Activated naive CD8-positive, alpha-beta T cell treated with anti-CD3 and anti-CD28 coated beads for 36 hours (primary cell): ENCODE measurements at regions not wholly inside any gene's neighbourhood (a gene's known extent, or its start where the extent isn't known, plus 50 kb on each side); places are given as distances from the start of the nearest gene placed in this dataset.
A peak's percentile ranks its signal among the peaks of the same experiment; 100 is the strongest.

ENCODE experiments used
- DNase-seq: peaks from one replicate; pipeline ENCODE4 v3.0.0; 2021
- H3K27ac Mint-ChIP-seq: one replicate; pipeline ENCODE4 v1.8.0; 2022; ENCODE audit warnings: mild to moderate bottlenecking, moderate library complexity, mixed read lengths
- H3K27me3 Mint-ChIP-seq: one replicate; pipeline ENCODE4 v1.8.0; 2022; ENCODE audit warnings: mild to moderate bottlenecking, mixed read lengths
- H3K36me3 Mint-ChIP-seq: one replicate; pipeline ENCODE4 v1.8.0; 2021; ENCODE audit warnings: mild to moderate bottlenecking, mixed read lengths
- H3K4me1 Mint-ChIP-seq: one replicate; pipeline ENCODE4 v1.8.0; 2021; ENCODE audit warnings: mixed read lengths
- H3K4me3 Mint-ChIP-seq: one replicate; pipeline ENCODE4 v1.8.0; 2022; ENCODE audit warnings: mild to moderate bottlenecking, moderate library complexity, mixed read lengths
- H3K9me3 Mint-ChIP-seq: one replicate; pipeline ENCODE4 v1.8.0; 2022; ENCODE audit warnings: mixed read lengths

GRCh38 chr3:57009802-57010201 is 50.7 kb upstream of the SPATA12 start:
- H3K36me3 Mint-ChIP-seq: no peaks in the 10 kb centered on the region
- no peak overlapping the region for H3K27ac Mint-ChIP-seq
- H3K4me3 Mint-ChIP-seq: no peak overlapping the region
- no peak for DNase-seq
- H3K27me3 Mint-ChIP-seq: no peaks in the 10 kb centered on the region
- H3K4me1 Mint-ChIP-seq: peaks cover 4% of the 10 kb centered on the region
- H3K9me3 Mint-ChIP-seq: no peaks in the 10 kb centered on the region

DNA sequence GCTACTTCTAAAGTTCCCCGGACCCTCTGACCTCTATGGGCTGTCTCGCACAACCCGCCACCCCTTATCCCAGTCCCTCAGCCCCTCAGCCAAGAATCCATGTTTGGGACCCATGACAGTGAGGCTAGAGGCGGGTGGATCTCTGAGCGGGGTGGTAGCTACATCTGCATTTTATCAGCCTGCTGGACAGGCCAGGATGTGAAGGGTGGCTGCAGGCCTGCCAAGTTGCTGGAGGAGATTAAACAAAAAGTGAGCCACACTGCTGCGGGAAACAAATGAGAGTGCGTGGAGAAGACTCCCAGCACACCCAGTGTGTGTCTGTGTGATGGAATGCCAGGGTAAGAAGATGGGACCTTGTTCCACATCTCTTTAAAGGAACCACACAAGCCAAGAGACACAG is 51.1 kb upstream of the SPATA12 start:
- Mint-ChIP-seq H3K27ac (no peak overlapping the region), H3K36me3 (no peaks in the 10 kb centered on the region), H3K9me3 (no peaks in the 10 kb centered on the region), H3K4me1 (peaks cover 4% of the 10 kb centered on the region), H3K4me3 (no peak overlapping the region), H3K27me3 (peaks cover 1% of the 10 kb centered on the region)
- no peak for DNase-seq

- peak overlapping the region; percentile 65 for H3K27ac Mint-ChIP-seq
- H3K4me3 Mint-ChIP-seq: no peak overlapping the region
- H3K36me3 Mint-ChIP-seq: no peaks in the 10 kb centered on the region
- DNase-seq: peak; percentile 28
- H3K4me1 Mint-ChIP-seq: peaks cover 4% of the 10 kb centered on the region
- no peaks in the 10 kb centered on the region for H3K9me3 Mint-ChIP-seq
- H3K27me3 Mint-ChIP-seq: peaks cover 3% of the 10 kb centered on the region
These were observed 52.7 kb upstream of the SPATA12 start for GRCh38 chr3:57007521-57008460.

DNA sequence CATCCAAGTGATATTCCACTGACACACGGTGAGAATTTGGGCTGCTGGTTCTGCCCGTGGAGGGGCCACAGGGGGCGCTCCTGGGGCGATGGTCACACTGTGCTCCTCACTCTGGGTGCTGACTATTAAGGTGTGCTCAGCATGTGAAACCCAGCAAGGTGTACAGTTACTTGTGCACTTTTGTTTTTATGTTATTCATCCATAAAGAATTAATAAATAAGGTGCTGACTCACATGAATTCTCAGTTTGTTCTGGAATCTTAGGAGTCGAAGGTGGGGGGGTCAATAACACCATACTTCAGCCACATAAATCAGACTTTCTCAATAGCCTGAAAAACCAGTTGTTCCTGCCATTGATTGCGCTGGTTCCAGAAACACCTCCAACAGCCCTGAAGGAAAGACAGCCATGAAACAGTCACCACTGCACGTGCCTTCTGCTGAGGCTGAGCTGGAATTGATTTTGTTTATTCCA is 53.5 kb upstream of the SPATA12 start:
- no peak for DNase-seq
- Mint-ChIP-seq H3K27me3 (peaks cover 3% of the 10 kb centered on the region), H3K4me3 (no peak overlapping the region), H3K27ac (no peak overlapping the region), H3K9me3 (no peaks in the 10 kb centered on the region), H3K4me1 (peaks cover 4% of the 10 kb centered on the region), H3K36me3 (no peaks in the 10 kb centered on the region)

DNA sequence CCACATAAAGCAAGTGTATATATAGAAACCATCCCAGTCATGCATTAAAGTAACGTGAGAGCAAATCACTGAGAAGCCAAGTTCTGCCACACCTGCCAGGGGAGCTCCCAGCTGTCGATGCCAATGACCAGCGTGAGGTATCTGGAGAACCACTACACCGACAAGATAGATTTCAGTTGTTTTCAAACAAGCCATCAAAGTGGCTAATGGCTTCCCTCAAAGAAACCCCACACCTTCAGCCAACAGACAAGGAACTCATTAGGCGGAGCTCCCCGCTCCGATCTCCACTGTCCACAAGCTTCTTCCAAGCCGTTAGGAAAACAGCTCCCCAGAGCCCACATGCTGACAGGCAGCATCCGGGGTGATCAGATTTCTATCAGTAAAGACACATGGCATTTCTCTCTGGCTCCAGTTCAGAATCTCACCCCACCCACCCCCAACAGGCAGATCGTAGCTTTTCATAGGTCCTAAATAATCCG is 54.2 kb upstream of the SPATA12 start:
- DNase-seq: no peak
- H3K4me3 Mint-ChIP-seq: no peak overlapping the region
- H3K27ac Mint-ChIP-seq: no peak overlapping the region
- H3K9me3 Mint-ChIP-seq: no peaks in the 10 kb centered on the region
- no peaks in the 10 kb centered on the region for H3K36me3 Mint-ChIP-seq
- H3K27me3 Mint-ChIP-seq: peaks cover 3% of the 10 kb centered on the region
- H3K4me1 Mint-ChIP-seq: peaks cover 4% of the 10 kb centered on the region

DNA sequence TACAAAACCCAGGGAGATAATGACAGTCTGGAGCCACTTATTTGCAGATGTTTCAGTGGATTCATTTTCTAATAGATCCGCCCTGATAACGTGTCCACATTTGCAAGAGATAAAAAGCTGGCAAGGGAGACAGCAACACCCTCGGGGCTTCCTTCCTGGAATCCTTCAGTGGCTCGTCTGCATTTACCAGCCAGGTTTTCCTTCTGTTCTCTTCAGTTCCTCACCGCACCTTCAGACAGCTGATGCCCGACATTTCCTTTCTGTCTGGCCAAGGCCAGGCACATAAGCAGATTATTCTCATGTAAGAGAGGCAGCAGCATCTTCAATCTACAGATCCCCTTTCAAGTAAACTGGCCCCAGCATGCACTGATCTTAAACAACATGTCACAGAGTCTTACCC is 56.2 kb upstream of the SPATA12 start:
- Mint-ChIP-seq H3K36me3 (no peaks in the 10 kb centered on the region), H3K4me3 (no peak overlapping the region), H3K27me3 (peaks cover 3% of the 10 kb centered on the region), H3K27ac (no peak overlapping the region), H3K9me3 (no peaks in the 10 kb centered on the region), H3K4me1 (peaks cover 4% of the 10 kb centered on the region)
- no peak for DNase-seq

DNA sequence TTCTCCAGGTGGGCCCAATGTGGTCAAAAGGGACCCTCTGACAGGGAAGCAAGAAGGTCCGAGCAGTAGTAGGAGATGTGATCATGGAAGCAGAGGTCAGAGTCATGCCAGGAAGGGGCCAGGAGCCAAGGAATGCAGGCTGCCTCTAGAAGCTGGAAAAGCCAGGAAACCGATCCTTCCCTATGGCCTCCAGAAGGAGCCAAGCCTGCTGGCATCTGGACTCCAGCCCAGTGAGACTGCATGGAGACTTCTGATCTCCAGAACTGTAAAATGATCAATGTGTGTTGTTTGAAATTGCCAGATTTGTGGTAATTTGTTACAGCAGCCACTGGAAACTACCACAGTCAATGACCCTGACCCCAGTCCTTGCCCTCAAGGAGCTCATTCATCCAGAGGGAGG is 56.8 kb upstream of the SPATA12 start:
- H3K36me3 Mint-ChIP-seq: no peaks in the 10 kb centered on the region
- no peak overlapping the region for H3K4me3 Mint-ChIP-seq
- no peaks in the 10 kb centered on the region for H3K9me3 Mint-ChIP-seq
- H3K4me1 Mint-ChIP-seq: peaks cover 4% of the 10 kb centered on the region
- H3K27ac Mint-ChIP-seq: no peak overlapping the region
- no peak for DNase-seq
- H3K27me3 Mint-ChIP-seq: peaks cover 3% of the 10 kb centered on the region

DNA sequence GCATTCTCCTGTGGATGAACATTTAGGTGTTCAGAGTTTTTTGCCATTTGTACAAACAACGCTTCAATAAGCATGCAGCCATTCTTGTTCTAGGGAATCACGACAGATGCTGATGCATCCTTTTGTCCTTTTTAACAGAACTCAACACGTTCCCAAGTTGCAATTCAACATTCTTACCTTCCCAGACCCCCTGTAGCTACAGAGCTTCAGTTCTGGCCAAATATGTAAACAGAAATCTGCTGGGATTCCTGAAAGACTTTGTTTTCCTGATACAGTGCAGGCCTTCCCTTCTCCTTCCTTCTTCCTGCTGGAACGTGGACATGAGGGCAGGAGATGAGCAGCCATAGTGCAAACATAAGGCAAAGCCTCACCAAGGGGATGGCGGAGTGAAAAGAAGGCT is 59.1 kb upstream of the SPATA12 start:
- Mint-ChIP-seq H3K9me3 (no peaks in the 10 kb centered on the region), H3K36me3 (no peaks in the 10 kb centered on the region), H3K27me3 (peaks cover 3% of the 10 kb centered on the region), H3K4me3 (no peak overlapping the region), H3K4me1 (no peaks in the 10 kb centered on the region), H3K27ac (no peak overlapping the region)
- no peak for DNase-seq

- no peak for DNase-seq
- H3K27me3 Mint-ChIP-seq: peaks cover 3% of the 10 kb centered on the region
These were observed 60.5 kb upstream of the SPATA12 start for GRCh38 chr3:57000012-57000411.

GRCh38 chr3:56999547-56999946 is 60.9 kb upstream of the SPATA12 start:
- H3K4me1 Mint-ChIP-seq: peaks cover 4% of the 10 kb centered on the region
- H3K4me3 Mint-ChIP-seq: no peak overlapping the region
- H3K9me3 Mint-ChIP-seq: no peaks in the 10 kb centered on the region
- DNase-seq: no peak
- no peak overlapping the region for H3K27ac Mint-ChIP-seq
- peaks cover 3% of the 10 kb centered on the region for H3K27me3 Mint-ChIP-seq
- H3K36me3 Mint-ChIP-seq: no peaks in the 10 kb centered on the region

More at GRCh38 chr3:57000012-57000411, 60.5 kb upstream of the SPATA12 start:
- Mint-ChIP-seq H3K27ac (no peak overlapping the region), H3K36me3 (no peaks in the 10 kb centered on the region), H3K4me3 (no peak overlapping the region), H3K4me1 (peaks cover 4% of the 10 kb centered on the region), H3K9me3 (no peaks in the 10 kb centered on the region)

DNA sequence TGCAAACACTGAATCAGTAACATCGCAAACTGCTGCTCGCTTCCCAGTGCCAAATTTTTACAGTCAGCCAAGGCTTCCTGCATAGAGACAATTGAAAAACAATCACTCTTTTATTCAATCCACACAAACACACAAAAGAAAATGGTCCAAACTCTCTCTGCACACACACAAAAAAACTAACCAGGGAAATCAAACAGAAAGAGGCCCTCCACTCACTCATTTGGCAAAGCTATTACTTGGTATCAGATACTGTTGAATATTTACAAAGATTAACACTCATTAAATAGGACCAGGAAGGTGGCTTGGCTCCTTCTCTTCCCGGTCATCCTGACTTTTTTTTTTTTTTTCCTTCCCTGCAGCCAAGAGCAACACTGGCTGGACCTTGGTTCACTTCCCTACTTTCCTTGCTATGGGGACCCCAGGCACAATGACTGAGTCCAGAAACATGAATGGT is 62.4 kb upstream of the SPATA12 start:
- Mint-ChIP-seq H3K27me3 (no peaks in the 10 kb centered on the region), H3K27ac (no peak overlapping the region), H3K4me3 (no peak overlapping the region)

DNA sequence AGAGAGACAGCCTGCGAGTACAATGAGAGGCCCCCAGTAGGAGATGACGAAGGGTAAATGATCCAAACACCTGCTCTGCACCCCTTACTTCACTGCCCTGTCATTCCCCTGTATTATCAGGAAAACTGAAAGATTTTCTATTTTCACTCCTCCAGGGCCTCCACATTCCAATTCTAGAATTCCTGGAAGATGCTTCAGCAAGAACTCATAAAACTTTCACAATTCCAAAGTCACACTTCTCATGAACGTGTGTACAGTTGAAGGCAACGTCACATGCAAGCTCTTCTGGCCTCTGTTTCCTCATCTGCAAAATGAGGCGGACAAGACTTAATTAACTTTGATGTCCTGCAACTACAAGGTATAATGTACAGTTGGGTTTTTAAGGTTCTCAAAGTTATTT is 62.8 kb upstream of the SPATA12 start:
- no peak for DNase-seq
- Mint-ChIP-seq H3K4me3 (no peak overlapping the region), H3K36me3 (no peaks in the 10 kb centered on the region), H3K9me3 (no peaks in the 10 kb centered on the region), H3K27ac (no peak overlapping the region), H3K4me1 (peaks cover 4% of the 10 kb centered on the region), H3K27me3 (no peaks in the 10 kb centered on the region)

More for the DNA sequence above, 62.4 kb upstream of the SPATA12 start:
- H3K9me3 Mint-ChIP-seq: no peaks in the 10 kb centered on the region
- H3K4me1 Mint-ChIP-seq: peaks cover 4% of the 10 kb centered on the region
- H3K36me3 Mint-ChIP-seq: no peaks in the 10 kb centered on the region
- DNase-seq: no peak

GRCh38 chr3:56997041-56997440 is 63.4 kb upstream of the SPATA12 start:
- DNase-seq: no peak
- Mint-ChIP-seq H3K36me3 (no peaks in the 10 kb centered on the region), H3K27me3 (no peaks in the 10 kb centered on the region), H3K4me1 (peaks cover 4% of the 10 kb centered on the region), H3K9me3 (no peaks in the 10 kb centered on the region), H3K27ac (no peak overlapping the region), H3K4me3 (no peak overlapping the region)

GRCh38 chr3:56994391-56994790 is 66.1 kb upstream of the SPATA12 start:
- Mint-ChIP-seq H3K36me3 (no peaks in the 10 kb centered on the region), H3K27me3 (no peaks in the 10 kb centered on the region), H3K9me3 (no peaks in the 10 kb centered on the region), H3K27ac (no peak overlapping the region), H3K4me1 (peaks cover 4% of the 10 kb centered on the region), H3K4me3 (no peak overlapping the region)
- no peak for DNase-seq

DNA sequence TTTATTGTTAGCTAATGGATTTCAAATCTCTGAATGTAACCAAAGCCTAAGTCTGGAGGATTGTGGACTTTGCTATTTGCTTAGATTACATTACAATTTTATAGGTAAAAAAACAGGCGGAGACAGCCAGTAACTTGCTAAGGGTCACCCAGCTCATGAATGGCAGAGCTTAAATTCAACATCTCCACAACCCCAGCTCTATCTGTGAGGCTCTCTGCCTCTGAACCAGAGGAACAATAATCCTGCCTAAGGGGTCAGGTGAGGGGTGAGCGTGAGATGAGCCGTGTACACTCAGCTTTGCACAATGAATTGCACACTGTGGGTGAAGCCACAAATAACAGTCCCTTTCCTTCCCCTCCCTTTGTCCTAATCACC is 69.8 kb upstream of the SPATA12 start:
- peaks cover 27% of the 10 kb centered on the region for H3K4me1 Mint-ChIP-seq
- no peak overlapping the region for H3K4me3 Mint-ChIP-seq

More for the DNA sequence above, 69.8 kb upstream of the SPATA12 start:
- no peak for DNase-seq
- H3K9me3 Mint-ChIP-seq: no peaks in the 10 kb centered on the region
- H3K36me3 Mint-ChIP-seq: no peaks in the 10 kb centered on the region
- H3K27me3 Mint-ChIP-seq: peaks cover 3% of the 10 kb centered on the region
- H3K27ac Mint-ChIP-seq: no peak overlapping the region
